C4-2B (cell line): ENCODE measurements at regions not wholly inside any gene's neighbourhood (a gene's known extent, or its start where the extent isn't known, plus 50 kb on each side); places are given as distances from the start of the nearest gene placed in this dataset.
A peak's percentile ranks its signal among the peaks of the same experiment; 100 is the strongest.

Source experiments
- H3K27ac ChIP-seq: fragments of 450-650 bp; 2 replicates; pipeline ENCODE4 v1.5.1; 2017
- ZFX ChIP-seq: fragments of 450-650 bp; IDR thresholded peaks from 2 replicates; pipeline ENCODE4 v1.6.1; 2017
- TF ChIP-seq, protein P1 (sequence below): fragments of 450-650 bp; conservative IDR thresholded peaks from 2 replicates; pipeline ENCODE4 v1.5.1; 2017; ENCODE audit warnings: mild to moderate bottlenecking

DNA sequence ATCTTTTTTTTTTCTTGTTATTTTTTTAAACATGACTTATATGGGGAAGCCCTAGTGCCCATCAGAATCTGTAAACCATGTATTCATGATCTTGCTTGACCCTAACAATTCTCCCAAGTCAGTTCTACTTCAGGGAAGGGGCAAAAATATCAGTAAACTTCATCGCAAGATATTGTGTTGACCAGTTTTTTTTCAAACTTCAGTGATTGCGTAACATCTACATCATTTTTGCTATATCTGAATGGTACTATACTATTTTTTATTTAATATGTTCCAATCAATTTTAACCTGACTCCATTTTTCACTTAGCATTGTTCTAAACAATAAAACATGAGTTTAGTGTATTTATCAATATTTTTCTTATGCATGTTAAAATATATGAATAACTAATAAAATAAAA, 221.2 kb downstream of the NKX6-1 start:
- TF ChIP-seq ZFX, result no peak
- TF ChIP-seq, protein P1, sequence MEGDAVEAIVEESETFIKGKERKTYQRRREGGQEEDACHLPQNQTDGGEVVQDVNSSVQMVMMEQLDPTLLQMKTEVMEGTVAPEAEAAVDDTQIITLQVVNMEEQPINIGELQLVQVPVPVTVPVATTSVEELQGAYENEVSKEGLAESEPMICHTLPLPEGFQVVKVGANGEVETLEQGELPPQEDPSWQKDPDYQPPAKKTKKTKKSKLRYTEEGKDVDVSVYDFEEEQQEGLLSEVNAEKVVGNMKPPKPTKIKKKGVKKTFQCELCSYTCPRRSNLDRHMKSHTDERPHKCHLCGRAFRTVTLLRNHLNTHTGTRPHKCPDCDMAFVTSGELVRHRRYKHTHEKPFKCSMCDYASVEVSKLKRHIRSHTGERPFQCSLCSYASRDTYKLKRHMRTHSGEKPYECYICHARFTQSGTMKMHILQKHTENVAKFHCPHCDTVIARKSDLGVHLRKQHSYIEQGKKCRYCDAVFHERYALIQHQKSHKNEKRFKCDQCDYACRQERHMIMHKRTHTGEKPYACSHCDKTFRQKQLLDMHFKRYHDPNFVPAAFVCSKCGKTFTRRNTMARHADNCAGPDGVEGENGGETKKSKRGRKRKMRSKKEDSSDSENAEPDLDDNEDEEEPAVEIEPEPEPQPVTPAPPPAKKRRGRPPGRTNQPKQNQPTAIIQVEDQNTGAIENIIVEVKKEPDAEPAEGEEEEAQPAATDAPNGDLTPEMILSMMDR, result no peak
- no peak overlapping the region for H3K27ac ChIP-seq

DNA sequence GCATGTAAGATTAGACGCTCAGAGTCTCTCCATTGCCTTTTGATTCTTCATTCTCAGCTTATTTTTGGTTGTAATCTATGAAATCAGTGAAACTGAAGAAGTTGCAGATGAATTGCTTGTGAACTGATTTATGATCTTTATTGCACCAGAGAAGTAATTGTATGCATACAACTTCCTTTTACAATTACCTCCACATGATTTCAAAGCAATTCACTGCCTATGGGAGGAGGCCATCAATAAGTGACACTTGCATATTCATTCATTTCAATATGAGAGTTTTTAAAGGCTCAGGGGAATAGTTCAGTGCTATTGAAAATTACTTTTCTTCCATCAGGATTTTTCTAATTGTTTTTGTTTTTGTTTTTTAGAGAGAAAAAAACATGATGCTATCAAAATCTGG, 222.3 kb downstream of the NKX6-1 start:
- TF ChIP-seq ZFX, result no peak
- TF ChIP-seq, protein P1, result no peak
- no peak overlapping the region for H3K27ac ChIP-seq

DNA sequence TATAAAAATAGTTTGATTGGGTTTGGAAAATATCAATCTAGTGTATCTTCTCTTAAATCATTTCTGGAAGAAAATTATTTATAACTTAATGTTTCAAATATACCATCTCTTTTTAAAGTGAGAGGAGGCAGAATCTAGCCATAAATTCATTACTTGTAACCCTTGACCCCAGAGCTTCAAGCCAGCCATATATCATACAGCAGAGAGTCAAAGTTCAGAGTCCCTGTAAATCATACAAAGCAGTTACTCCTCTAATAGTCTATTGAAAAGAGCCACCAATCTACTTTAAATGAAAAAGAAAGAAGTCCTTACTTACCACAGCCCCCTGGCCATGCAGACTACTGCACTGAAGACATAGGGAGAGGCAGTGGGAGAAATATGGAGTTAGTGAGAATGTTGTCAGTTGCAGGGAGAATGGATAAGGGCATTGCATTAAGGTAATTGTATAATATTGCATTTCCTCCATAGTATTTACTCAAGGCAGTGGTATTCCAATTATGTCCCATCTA, 229.5 kb downstream of the NKX6-1 start:
- H3K27ac ChIP-seq, result no peak overlapping the region
- TF ChIP-seq ZFX, result no peak
- TF ChIP-seq, protein P1, result no peak

DNA sequence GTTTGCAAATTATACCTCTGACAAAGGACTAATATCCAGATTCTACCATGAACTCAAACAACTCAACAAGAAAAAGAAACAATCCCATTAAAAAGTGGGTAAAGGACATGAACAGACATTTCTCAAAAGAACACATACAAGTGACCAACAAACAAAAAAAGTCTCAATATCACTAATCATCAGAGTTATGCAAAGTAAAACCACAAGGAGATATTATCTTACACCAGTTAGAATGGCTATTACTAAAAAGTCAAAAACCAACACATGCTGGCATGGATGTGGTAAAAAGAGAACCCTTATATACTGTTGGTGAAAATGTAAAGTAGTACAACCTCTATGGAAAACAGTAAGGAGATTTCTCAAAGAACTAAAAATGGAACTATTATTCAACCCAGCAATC, 234.4 kb downstream of the NKX6-1 start:
- H3K27ac ChIP-seq, result no peak overlapping the region
- TF ChIP-seq ZFX, result no peak
- TF ChIP-seq, protein P1, result no peak

DNA sequence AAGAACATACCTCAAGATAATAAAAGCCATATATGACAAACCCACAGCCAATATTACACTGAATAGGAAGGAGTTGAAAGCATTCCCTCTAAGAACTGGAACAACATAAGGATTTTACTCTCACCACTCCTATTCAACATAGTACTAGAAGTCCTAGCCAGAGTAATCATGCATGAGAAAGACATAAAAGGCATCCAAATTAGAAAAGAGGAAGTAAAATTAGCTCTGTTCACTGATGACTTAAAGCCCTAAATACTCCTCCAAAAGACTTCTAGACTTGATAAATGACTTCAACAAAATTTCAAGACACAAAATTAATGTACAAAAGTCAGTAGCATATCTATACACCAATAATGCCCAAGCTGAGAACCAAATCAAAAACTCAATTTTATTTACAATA, 235.7 kb downstream of the NKX6-1 start:
- TF ChIP-seq, protein P1, result no peak
- no peak for TF ChIP-seq ZFX
- no peak overlapping the region for H3K27ac ChIP-seq

DNA sequence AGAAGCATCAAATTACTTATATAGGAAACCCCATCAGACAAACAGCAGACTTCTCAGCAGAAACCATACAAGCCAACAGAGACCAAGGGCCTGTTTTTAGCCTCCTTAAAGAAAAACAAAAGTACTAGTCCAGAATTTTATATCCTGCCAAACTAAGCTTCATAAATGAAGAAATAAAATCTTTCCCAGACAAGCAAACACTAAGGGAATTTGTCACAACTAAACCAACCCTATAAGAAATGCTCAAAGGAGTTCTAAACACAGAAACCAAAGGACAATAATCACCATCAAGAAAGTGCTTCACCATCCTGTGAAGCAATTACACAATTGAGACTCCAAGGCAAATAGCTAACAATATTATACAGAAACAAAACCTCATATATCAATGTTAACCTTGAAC, 238.6 kb downstream of the NKX6-1 start:
- H3K27ac ChIP-seq, result no peak overlapping the region
- TF ChIP-seq, protein P1, result no peak
- TF ChIP-seq ZFX, result no peak

DNA sequence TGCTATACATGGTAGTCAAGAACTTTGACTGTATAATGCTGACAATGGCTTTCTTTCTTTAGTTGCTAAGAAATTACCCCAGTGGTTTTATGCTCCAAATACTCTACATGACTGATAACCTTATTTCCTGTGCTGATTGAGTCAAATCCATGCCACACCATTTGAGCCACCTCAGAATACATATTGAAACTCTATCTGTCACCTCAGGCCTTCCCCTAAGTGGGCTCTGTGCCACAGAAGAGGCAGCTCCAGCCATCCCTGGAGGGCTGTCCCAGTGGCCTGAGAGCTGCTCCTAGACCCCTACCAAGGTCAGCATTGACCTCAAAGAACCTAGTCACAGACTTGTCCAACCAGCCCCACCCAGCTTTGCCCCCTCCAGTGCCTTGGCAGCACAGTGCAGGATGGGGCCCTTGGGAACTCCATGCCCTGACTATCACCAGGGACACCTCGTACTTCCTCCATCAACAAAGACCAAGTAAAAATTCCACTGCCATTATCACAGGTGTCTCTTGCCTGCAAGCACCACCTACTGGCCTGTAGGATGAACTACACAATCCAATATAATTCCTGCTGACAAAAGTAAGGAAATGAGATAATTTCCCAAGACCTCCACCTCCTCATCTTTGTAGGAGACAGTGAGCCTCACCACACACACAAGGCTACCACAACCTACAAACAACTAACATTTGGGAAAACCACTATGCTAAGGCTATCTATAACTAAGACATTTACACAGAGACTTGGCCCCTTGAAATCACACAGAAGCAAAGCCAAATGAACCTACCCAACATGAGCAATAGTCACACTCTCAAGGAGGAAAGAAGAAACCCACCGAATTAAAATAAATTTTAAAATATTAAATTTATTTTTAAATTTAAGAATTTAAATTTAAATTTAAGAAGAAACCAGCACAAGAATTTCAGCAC, 239.9 kb downstream of the NKX6-1 start:
- H3K27ac ChIP-seq, result no peak overlapping the region
- no peak for TF ChIP-seq ZFX
- TF ChIP-seq, protein P1, result peak; percentile 82
